Esophagus squamous epithelium (tissue), 5 donors: ENCODE measurements at regions not wholly inside any gene's neighbourhood (a gene's known extent, or its start where the extent isn't known, plus 50 kb on each side); places are given as distances from the start of the nearest gene placed in this dataset.

Source experiments
- DNase-seq: peaks from one replicate; lab custom pipeline; 2025; lab: John Stamatoyannopoulos, UW
- H3K27ac ChIP-seq, 4 donors: fragments of 200-600 bp; sonication (generic); one replicate each; pipeline ENCODE4 v1.5.1; 2016 to 2019; ENCODE audit warnings: mild to moderate bottlenecking in 1 of 4
- H3K27me3 ChIP-seq, 4 donors: fragments of 200-600 bp; sonication (generic); 1 replicate in 3 of 4; 2 replicates in 1 of 4; pipeline versions ENCODE4 v1.5.1 to v1.6.0; 2017 to 2021; ENCODE audit warnings: antibody characterized with exemption in 1 of 4
- H3K36me3 ChIP-seq, 3 donors: fragments of 200-600 bp; sonication (generic); one replicate each; pipeline ENCODE4 v1.5.1; 2016 to 2019
- H3K4me1 ChIP-seq, 3 donors: fragments of 200-600 bp; sonication (generic); one replicate each; pipeline ENCODE4 v1.5.1; 2017 to 2019
- H3K4me3 ChIP-seq, 4 donors: fragments of 200-600 bp; sonication (generic); 1 replicate in 3 of 4; 2 replicates in 1 of 4; pipeline ENCODE4 v1.5.1; 2016 to 2019; ENCODE audit warnings: mild to moderate bottlenecking in 2 of 4, moderate library complexity in 1 of 4
- H3K9me3 ChIP-seq, 3 donors: fragments of 200-600 bp; sonication (generic); one replicate each; pipeline ENCODE4 v1.5.1; 2016 to 2019
- CTCF ChIP-seq, 6 experiments: fragments of 450-650 bp in 4 of 6; fragments of 200-600 bp in 2 of 6; sonication (generic) in 2 of 6; IDR thresholded peaks; one replicate each; pipeline ENCODE4 v1.5.1; 2016 to 2019; ENCODE audit warnings: antibody characterized with exemption in 6 of 6, mild to moderate bottlenecking in 4 of 6, moderate library complexity in 4 of 6
- POLR2A ChIP-seq, 4 donors: fragments of 450-650 bp; IDR thresholded peaks; one replicate each; pipeline ENCODE4 v1.6.1; 2017; ENCODE audit warnings: antibody characterized with exemption in 4 of 4, mild to moderate bottlenecking in 4 of 4, moderate library complexity in 3 of 4
- WGBS, 2 donors: methylation state at CpG; one replicate each; pipeline ENCODE4 v1.1.5; 2018; 5-methylcytosine and 5-hydroxymethylcytosine counted together
- intact Hi-C: fragments of 100-400 bp; cut with DNase I; formaldehyde crosslinking; loops from one replicate; pipeline ENCODE4 v1.15.0; 2022
- donor health status: DM: yes; HTN: yes; CAD: no.

DNA sequence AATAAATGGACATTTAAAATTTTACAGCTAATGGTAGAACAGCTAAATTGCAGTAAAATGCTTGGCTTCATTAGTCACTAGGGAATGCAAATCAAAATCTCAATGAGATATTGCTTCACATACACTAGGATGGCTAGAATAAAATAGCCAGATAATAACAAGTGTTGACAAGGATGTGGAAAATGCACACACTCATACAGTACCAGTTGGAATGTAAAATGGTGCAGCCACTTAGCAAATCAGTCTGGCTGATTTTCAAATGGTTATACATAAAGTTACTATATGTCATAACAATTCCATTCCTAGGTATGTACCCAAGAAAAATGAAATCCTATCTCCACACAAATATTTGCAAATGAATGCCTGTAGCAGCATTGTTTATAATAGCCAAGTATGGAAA lies 452.1 kb downstream of the HDGFL1 start:
- no peak overlapping the region for H3K4me3 ChIP-seq
- H3K36me3 ChIP-seq = no peaks in the 10 kb centered on the region
- intact Hi-C loops = no loop called here
- no peaks in the 10 kb centered on the region for H3K27me3 ChIP-seq
- no peaks in the 10 kb centered on the region for H3K9me3 ChIP-seq
- no peaks in the 10 kb centered on the region for H3K4me1 ChIP-seq
- TF ChIP-seq POLR2A (IDR thresholded peaks at IDR 0.05) = no peak
- TF ChIP-seq CTCF (IDR thresholded peaks at IDR 0.05) = no peak
- no peak overlapping the region for H3K27ac ChIP-seq
- no peak for DNase-seq

GRCh38 chr6:23027281-23027680 lies 457.9 kb downstream of the HDGFL1 start:
- no peaks in the 10 kb centered on the region for H3K9me3 ChIP-seq
- H3K4me1 ChIP-seq = no peaks in the 10 kb centered on the region
- intact Hi-C loops = no loop called here
- DNase-seq = no peak
- H3K36me3 ChIP-seq = no peaks in the 10 kb centered on the region
- no peaks in the 10 kb centered on the region for H3K27me3 ChIP-seq
- 36 to 42% methylated on average over 5 of the region's 5 CpGs for WGBS, 2 donors
- TF ChIP-seq CTCF (IDR thresholded peaks at IDR 0.05) (no peak), POLR2A (IDR thresholded peaks at IDR 0.05) (no peak)
- no peak overlapping the region for H3K27ac ChIP-seq
- no peak overlapping the region for H3K4me3 ChIP-seq

DNA sequence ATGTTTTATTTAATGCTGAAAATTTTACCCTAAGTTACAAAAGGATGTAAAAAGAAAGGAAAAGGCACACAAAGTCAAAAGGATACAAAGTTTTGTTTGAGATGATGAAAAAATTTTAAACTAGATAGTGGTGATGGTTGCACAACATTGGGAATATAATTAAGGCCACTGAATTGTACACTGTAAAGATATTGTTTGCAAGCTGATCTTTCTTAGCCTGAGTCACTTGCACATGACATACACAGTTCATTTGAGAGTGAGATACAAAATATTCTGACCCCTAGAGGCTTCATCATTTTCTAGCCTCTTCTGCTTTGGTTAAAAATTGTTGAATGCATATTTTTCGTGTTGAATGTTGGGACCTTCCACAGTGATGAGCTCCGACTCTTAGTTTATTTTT lies 462.6 kb downstream of the HDGFL1 start:
- Histone ChIP-seq H3K9me3 (no peaks in the 10 kb centered on the region), H3K27ac (no peak overlapping the region), H3K36me3 (no peaks in the 10 kb centered on the region), H3K27me3 (no peaks in the 10 kb centered on the region), H3K4me1 (no peaks in the 10 kb centered on the region), H3K4me3 (no peak overlapping the region)
- WGBS, 2 donors = 89 to 91% methylated on average over 2 of the region's 2 CpGs
- no peak for DNase-seq
- intact Hi-C loops = no loop called here
- no peak for TF ChIP-seq CTCF (IDR thresholded peaks at IDR 0.05)
- no peak for TF ChIP-seq POLR2A (IDR thresholded peaks at IDR 0.05)

DNA sequence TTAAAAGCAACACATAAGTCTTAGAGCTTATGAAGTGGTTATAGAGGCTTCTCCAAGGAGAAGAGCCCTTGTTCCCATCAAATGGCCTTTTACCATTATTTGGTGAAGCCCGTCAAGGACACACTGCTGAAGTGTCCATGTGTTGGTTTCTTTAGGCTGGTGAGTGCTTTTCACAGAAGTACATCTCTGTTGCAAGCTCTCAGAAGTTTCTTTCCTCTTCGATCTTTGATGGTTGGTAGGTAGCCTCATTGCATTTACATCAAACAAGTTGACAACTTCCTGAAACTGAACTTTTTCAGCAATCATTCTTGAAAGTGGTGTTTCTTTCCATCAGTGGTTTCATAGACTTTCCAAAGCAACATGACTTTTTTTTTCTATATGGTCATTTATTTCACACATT lies 465.6 kb downstream of the HDGFL1 start:
- WGBS, 2 donors = 83 to 90% methylated on average over 2 of the region's 2 CpGs

GRCh38 chr6:23036406-23036983 lies 467.1 kb downstream of the HDGFL1 start:
- no peaks in the 10 kb centered on the region for H3K36me3 ChIP-seq
- H3K4me1 ChIP-seq = no peaks in the 10 kb centered on the region
- no peak overlapping the region for H3K4me3 ChIP-seq
- TF ChIP-seq CTCF (IDR thresholded peaks at IDR 0.05) (no peak), POLR2A (IDR thresholded peaks at IDR 0.05) (no peak)
- DNase-seq = no peak
- intact Hi-C loops = no loop called here
- WGBS, 2 donors = 55 to 68% methylated on average over 4 of the region's 4 CpGs
- H3K27ac ChIP-seq = no peak overlapping the region
- no peaks in the 10 kb centered on the region for H3K9me3 ChIP-seq
- H3K27me3 ChIP-seq = no peaks in the 10 kb centered on the region

More for the DNA sequence above, 465.6 kb downstream of the HDGFL1 start:
- TF ChIP-seq POLR2A (IDR thresholded peaks at IDR 0.05) (no peak), CTCF (IDR thresholded peaks at IDR 0.05) (no peak)
- H3K27ac ChIP-seq = no peak overlapping the region
- intact Hi-C loops = no loop called here
- H3K4me3 ChIP-seq = no peak overlapping the region
- H3K9me3 ChIP-seq = no peaks in the 10 kb centered on the region
- no peaks in the 10 kb centered on the region for H3K36me3 ChIP-seq
- no peak for DNase-seq
- H3K4me1 ChIP-seq = no peaks in the 10 kb centered on the region
- H3K27me3 ChIP-seq = no peaks in the 10 kb centered on the region
